Tibial nerve (tissue), 4 donors: ENCODE measurements at regions not wholly inside any gene's neighbourhood (a gene's known extent, or its start where the extent isn't known, plus 50 kb on each side); places are given as distances from the start of the nearest gene placed in this dataset.

Source experiments
- DNase-seq, 2 donors: peaks; one replicate each; pipeline ENCODE4 v3.0.0-alpha.2; 2019; ENCODE audit warnings: low spot score in 2 of 2
- H3K27ac ChIP-seq, 4 donors: fragments of 200-600 bp; sonication (generic) in 3 of 4; one replicate each; pipeline ENCODE4 v1.5.1; 2017 to 2019; ENCODE audit warnings: mild to moderate bottlenecking in 1 of 4
- H3K27me3 ChIP-seq, 2 donors: fragments of 200-600 bp; sonication (generic) in 1 of 2; one replicate each; pipeline versions ENCODE4 v1.5.1 to v1.6.0; 2017 to 2019
- H3K36me3 ChIP-seq, 3 donors: fragments of 200-600 bp; sonication (generic); one replicate each; pipeline ENCODE4 v1.5.1; 2018 to 2019
- H3K4me1 ChIP-seq, 4 donors: fragments of 200-600 bp; sonication (generic) in 3 of 4; one replicate each; pipeline ENCODE4 v1.5.1; 2017 to 2019
- H3K4me3 ChIP-seq, 4 donors: fragments of 200-600 bp; sonication (generic) in 3 of 4; one replicate each; pipeline ENCODE4 v1.5.1; 2017 to 2019; ENCODE audit warnings: mild to moderate bottlenecking in 1 of 4, moderate library complexity in 1 of 4
- H3K9me3 ChIP-seq, 4 donors: fragments of 200-600 bp; sonication (generic) in 3 of 4; one replicate each; pipeline ENCODE4 v1.5.1; 2017 to 2019
- EP300 ChIP-seq, 2 donors: sonication (generic); formaldehyde crosslinking; IDR thresholded peaks; one replicate each; pipeline ENCODE4 v1.6.1; 2017; ENCODE audit warnings: antibody characterized with exemption in 2 of 2, mild to moderate bottlenecking in 1 of 2
- POLR2A ChIP-seq, 2 donors: fragments of 450-650 bp; IDR thresholded peaks; one replicate each; pipeline ENCODE4 v1.6.1; 2017; ENCODE audit warnings: antibody characterized with exemption in 2 of 2, mild to moderate bottlenecking in 2 of 2, moderate library complexity in 2 of 2
- WGBS, 2 donors: methylation state at CpG; one replicate each; pipeline ENCODE4 v1.1.5; 2018; 5-methylcytosine and 5-hydroxymethylcytosine counted together
- TF ChIP-seq, protein P1 (sequence below), 5 experiments: fragments of 200-600 bp in 3 of 5; fragments of 450-650 bp in 2 of 5; sonication (generic) in 3 of 5; IDR thresholded peaks; one replicate each; pipeline ENCODE4 v1.5.1; 2016 to 2019; ENCODE audit warnings: antibody characterized with exemption in 5 of 5, mild to moderate bottlenecking in 3 of 5, moderate library complexity in 2 of 5

DNA sequence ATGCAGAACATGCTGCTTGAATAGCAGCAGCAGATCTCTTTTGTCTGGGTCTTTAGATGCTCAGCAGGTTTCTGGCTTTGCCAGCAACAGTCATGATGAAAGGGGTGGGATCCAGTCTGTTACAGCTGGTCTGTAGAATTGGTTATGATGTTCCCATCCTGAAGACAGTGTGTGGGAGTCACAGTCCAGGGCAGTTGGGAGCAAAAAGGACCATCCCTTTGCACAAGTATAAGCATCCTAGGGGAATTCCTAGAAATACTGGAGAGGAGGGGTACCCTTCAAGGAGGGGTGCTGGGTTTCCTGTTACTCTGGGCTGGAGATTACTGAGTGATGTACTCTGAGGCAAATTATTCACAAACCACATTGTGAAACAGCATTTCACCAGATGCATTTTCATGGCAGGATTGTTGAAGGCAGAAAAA, 119.9 kb upstream of the RND3 start:
- TF ChIP-seq, protein P1, sequence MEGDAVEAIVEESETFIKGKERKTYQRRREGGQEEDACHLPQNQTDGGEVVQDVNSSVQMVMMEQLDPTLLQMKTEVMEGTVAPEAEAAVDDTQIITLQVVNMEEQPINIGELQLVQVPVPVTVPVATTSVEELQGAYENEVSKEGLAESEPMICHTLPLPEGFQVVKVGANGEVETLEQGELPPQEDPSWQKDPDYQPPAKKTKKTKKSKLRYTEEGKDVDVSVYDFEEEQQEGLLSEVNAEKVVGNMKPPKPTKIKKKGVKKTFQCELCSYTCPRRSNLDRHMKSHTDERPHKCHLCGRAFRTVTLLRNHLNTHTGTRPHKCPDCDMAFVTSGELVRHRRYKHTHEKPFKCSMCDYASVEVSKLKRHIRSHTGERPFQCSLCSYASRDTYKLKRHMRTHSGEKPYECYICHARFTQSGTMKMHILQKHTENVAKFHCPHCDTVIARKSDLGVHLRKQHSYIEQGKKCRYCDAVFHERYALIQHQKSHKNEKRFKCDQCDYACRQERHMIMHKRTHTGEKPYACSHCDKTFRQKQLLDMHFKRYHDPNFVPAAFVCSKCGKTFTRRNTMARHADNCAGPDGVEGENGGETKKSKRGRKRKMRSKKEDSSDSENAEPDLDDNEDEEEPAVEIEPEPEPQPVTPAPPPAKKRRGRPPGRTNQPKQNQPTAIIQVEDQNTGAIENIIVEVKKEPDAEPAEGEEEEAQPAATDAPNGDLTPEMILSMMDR (IDR thresholded peaks at IDR 0.05), result no peak
- TF ChIP-seq POLR2A (IDR thresholded peaks at IDR 0.05), result no peak
- TF ChIP-seq EP300 (IDR thresholded peaks at IDR 0.05), result no peak
- Histone ChIP-seq H3K27ac (no peak overlapping the region), H3K4me1 (peaks cover 0 to 12% (median 0%) of the 10 kb centered on the region in 4 donors), H3K9me3 (no peaks in the 10 kb centered on the region), H3K4me3 (no peak overlapping the region), H3K27me3 (no peaks in the 10 kb centered on the region), H3K36me3 (no peaks in the 10 kb centered on the region)
- no peak for DNase-seq

DNA sequence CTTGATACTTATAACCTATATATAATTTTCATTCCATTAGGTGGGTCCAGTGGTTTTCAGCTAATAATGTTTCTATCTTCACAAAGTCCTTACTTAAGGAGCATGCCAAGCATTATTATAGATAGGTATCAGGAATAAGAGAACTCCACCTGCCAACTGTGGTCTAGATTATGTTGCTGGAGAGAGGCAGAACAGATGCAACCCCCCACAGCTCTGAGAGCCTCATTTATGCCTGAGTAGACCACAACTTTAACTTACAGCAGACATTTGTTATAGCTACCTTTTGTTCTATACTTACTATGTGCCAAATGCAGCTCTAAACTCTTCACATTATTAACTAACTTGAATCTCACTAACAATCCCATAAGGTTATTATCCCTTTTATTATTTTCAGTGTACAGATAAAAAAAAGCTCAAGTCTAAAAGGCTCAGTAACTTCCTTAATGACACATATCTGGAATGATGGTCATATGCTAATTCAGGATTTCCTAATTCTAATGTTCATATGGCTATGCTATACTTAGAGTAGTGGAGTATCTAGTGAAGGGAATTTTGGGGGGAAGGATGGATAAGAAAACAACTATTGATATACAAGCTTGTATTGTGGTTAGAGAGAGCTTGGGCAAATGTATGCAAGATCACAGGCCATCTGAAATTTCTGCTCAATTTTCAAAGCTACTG, 119.1 kb upstream of the RND3 start:
- TF ChIP-seq, protein P1 (IDR thresholded peaks at IDR 0.05), result no peak
- TF ChIP-seq EP300 (IDR thresholded peaks at IDR 0.05) (no peak), POLR2A (IDR thresholded peaks at IDR 0.05) (no peak)

DNA sequence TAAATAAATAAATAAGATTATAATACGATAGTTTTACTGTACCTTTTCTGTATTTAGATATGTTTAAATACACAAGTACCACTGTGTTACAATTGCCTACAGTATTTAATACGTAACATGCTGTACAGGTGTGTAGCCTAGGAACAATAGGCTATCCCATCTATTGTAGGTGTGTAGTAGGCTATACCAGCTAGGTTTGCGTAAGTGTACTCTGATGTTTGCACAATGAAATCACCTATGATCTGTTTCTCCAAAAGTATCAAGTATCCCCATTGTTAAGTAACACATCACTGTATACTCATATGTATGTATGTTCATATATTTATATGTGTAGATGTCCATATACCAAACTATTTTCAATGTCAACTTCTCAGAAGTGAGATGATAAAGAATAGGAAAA, 118.2 kb upstream of the RND3 start:
- Histone ChIP-seq H3K9me3 (no peaks in the 10 kb centered on the region), H3K36me3 (no peaks in the 10 kb centered on the region), H3K4me1 (peaks cover 0 to 24% (median 2%) of the 10 kb centered on the region in 4 donors), H3K27ac (no peak overlapping the region), H3K27me3 (no peaks in the 10 kb centered on the region), H3K4me3 (no peak overlapping the region)
- TF ChIP-seq POLR2A (IDR thresholded peaks at IDR 0.05), result no peak
- TF ChIP-seq EP300 (IDR thresholded peaks at IDR 0.05), result no peak
- TF ChIP-seq, protein P1 (IDR thresholded peaks at IDR 0.05), result no peak
- 97 to 98% methylated on average over 3 of the region's 3 CpGs for WGBS, 2 donors
- no peak for DNase-seq

More for the DNA sequence above, 119.1 kb upstream of the RND3 start:
- Histone ChIP-seq H3K36me3 (no peaks in the 10 kb centered on the region), H3K9me3 (no peaks in the 10 kb centered on the region), H3K4me3 (no peak overlapping the region), H3K27me3 (no peaks in the 10 kb centered on the region), H3K4me1 (peaks cover 0 to 15% (median 0%) of the 10 kb centered on the region in 4 donors), H3K27ac (no peak overlapping the region)
- DNase-seq, result no peak

DNA sequence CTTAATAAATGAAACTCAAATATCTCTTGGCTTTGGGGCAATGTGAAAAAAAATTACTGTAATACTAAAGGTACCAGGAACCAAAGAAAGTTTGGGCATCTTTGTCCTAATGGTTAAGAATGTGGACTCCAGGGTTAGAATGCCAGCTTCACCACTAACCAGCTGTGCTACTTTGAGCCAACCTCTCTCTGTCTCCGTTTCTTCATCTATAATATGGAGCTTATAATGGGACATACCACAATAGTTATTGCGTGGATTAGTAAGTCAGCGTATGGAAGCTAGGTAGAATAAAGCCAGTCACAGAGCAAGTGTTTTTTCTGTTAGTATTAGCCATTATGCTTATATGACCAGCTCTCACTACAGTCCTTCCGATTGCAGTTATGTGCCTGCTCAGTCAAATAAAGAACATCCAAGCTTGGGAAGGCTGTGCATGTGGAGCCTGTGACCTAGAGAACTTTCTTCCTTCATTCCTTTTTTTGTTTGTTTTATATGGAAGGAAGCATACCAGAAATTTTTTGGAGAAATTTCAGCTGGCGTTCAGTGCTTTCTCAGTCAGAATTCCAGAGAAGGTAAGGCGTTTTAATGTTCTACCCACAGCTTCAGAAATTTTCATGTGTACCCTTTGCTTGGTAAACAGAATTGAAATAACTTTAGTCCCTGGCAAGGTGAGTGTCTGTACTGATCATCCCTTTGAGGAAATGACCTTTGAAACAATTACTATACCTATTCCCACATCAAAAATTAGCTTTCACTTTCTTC, 114.0 kb upstream of the RND3 start:
- no peak for DNase-seq
- peaks cover 0 to 17% (median 2%) of the 10 kb centered on the region in 4 donors for H3K4me1 ChIP-seq
- H3K27me3 ChIP-seq, result no peaks in the 10 kb centered on the region
- H3K27ac ChIP-seq, result peak overlapping the region in 1 of 4 donors; percentile 30
- no peak overlapping the region for H3K4me3 ChIP-seq
- H3K36me3 ChIP-seq, result no peaks in the 10 kb centered on the region
- TF ChIP-seq EP300 (IDR thresholded peaks at IDR 0.05) (no peak), POLR2A (IDR thresholded peaks at IDR 0.05) (no peak)
- TF ChIP-seq, protein P1 (IDR thresholded peaks at IDR 0.05), result no peak
- WGBS, 2 donors, result 56 to 57% methylated on average over 6 of the region's 6 CpGs
- no peaks in the 10 kb centered on the region for H3K9me3 ChIP-seq

DNA sequence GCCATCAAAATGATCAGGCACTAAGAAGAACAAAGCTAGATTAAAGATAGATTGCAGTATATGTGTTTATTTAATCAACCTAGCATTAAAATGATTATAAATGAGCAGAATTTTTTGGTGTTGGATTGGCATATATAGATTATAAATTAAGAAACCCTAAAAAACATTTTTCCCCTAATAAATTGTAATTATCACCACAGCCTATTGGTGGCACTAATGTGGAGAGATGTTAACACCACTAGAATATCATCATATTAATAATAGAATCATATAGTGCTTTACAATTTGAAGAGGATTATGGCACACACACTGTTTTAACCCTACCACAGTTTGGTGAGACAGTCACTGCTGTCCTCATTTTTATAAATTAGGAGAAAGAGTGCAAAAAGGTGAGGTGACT, 112.4 kb upstream of the RND3 start:
- Histone ChIP-seq H3K36me3 (no peaks in the 10 kb centered on the region), H3K27ac (no peak overlapping the region)

More for the DNA sequence above, 112.4 kb upstream of the RND3 start:
- Histone ChIP-seq H3K9me3 (no peaks in the 10 kb centered on the region), H3K4me3 (no peak overlapping the region), H3K4me1 (peaks cover 0 to 25% (median 2%) of the 10 kb centered on the region in 4 donors), H3K27me3 (no peaks in the 10 kb centered on the region)
- TF ChIP-seq, protein P1 (IDR thresholded peaks at IDR 0.05), result no peak
- TF ChIP-seq POLR2A (IDR thresholded peaks at IDR 0.05), result no peak
- TF ChIP-seq EP300 (IDR thresholded peaks at IDR 0.05), result no peak
- no peak for DNase-seq
